Aorta (tissue), 5 donors: ENCODE measurements at regions not wholly inside any gene's neighbourhood (a gene's known extent, or its start where the extent isn't known, plus 50 kb on each side); places are given as distances from the start of the nearest gene placed in this dataset.

Source experiments
- ATAC-seq: fragments of 200-7000 bp; cut with Tn5 transposase; one replicate; pipeline ENCODE4 v1.9.1; 2022; ENCODE audit warnings: moderate library complexity; ENCODE audit not compliant: low FRiP score
- DNase-seq, 2 donors: peaks; one replicate each; pipeline ENCODE4 v3.0.0-alpha.2; 2020
- H3K27ac ChIP-seq, 2 donors: one replicate each; pipeline ENCODE4 v1.5.1; 2013; ENCODE audit warnings: low read length in 2 of 2, mild to moderate bottlenecking in 2 of 2, moderate library complexity in 2 of 2, control low read depth in 1 of 2, inconsistent platforms in 1 of 2, low read depth in 1 of 2
- H3K27me3 ChIP-seq, 2 donors: one replicate each; pipeline ENCODE4 v1.6.1; 2013; ENCODE audit warnings: control low read depth in 1 of 2, low read length in 1 of 2, mild to moderate bottlenecking in 1 of 2, moderate library complexity in 1 of 2; ENCODE audit not compliant: insufficient read depth in 2 of 2, control insufficient read depth in 1 of 2
- H3K36me3 ChIP-seq, 2 donors: one replicate each; pipeline ENCODE4 v1.6.1; 2013; ENCODE audit warnings: control low read depth in 1 of 2, low read length in 1 of 2, mild to moderate bottlenecking in 1 of 2; ENCODE audit not compliant: insufficient read depth in 2 of 2, control insufficient read depth in 1 of 2
- H3K4me1 ChIP-seq, 2 donors: one replicate each; pipeline ENCODE4 v1.6.1; 2013; ENCODE audit warnings: low read length in 2 of 2, control low read depth in 1 of 2, mild to moderate bottlenecking in 1 of 2, moderate library complexity in 1 of 2; ENCODE audit not compliant: insufficient read depth in 2 of 2, control insufficient read depth in 1 of 2
- H3K4me3 ChIP-seq, 2 donors: one replicate each; pipeline ENCODE4 v1.5.1; 2013; ENCODE audit warnings: low read length in 2 of 2, control low read depth in 1 of 2, mild to moderate bottlenecking in 1 of 2
- H3K9me3 ChIP-seq: one replicate; pipeline ENCODE4 v1.6.1; 2013; ENCODE audit warnings: mild to moderate bottlenecking, low read length; ENCODE audit not compliant: control insufficient read depth
- WGBS, 2 donors: extraction: QIAGEN DNeasy Blood & Tissue Kit; methylation state at CpG; one replicate each; pipeline ENCODE4 v1.1.7; 2013; 5-methylcytosine and 5-hydroxymethylcytosine counted together
- intact Hi-C, 2 donors: fragments of 100-400 bp; cut with DNase I; formaldehyde crosslinking; loops; one replicate each; pipeline versions ENCODE4 v1.14.2 to v1.15.0; 2022
- donor health status: healthy with polysubstance abuse.
- donor health status: Bipolar disorder and iron deficiency.
- donor health status: DM: no; HTN: no; CAD: no.
- donor health status: DM: no; HTN: no; CAD: no.
- donor health status: DM: yes; HTN: yes; CAD: no.

DNA sequence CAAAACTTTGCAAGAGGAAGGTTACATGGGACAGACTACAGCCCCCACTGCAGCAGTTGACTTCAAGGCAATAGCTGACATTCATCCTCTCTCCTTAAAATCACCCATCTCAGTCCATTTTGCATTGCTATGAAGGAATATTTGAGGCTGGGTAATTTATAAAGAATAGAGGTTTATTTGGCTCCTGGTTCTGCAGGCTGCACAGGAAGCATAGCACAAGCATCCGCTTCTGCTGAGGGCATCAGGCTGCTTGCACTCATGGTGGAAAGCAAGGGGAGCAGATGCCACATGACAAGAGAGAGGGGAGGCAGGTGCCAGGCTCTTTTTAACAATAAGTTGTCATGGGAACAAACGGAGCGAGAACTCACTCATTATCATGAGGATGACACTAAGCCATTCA lies 646.0 kb downstream of the ZEB2 start:
- ATAC-seq (no peak), DNase-seq (no peak)
- WGBS, 2 donors = 96 to 97% methylated on average over 3 of the region's 3 CpGs
- Histone ChIP-seq H3K9me3 (peaks cover 1% of the 10 kb centered on the region), H3K36me3 (no peaks in the 10 kb centered on the region), H3K4me1 (no peaks in the 10 kb centered on the region), H3K27me3 (no peaks in the 10 kb centered on the region), H3K4me3 (no peak overlapping the region), H3K27ac (no peak overlapping the region)
- intact Hi-C loops = no loop called here

DNA sequence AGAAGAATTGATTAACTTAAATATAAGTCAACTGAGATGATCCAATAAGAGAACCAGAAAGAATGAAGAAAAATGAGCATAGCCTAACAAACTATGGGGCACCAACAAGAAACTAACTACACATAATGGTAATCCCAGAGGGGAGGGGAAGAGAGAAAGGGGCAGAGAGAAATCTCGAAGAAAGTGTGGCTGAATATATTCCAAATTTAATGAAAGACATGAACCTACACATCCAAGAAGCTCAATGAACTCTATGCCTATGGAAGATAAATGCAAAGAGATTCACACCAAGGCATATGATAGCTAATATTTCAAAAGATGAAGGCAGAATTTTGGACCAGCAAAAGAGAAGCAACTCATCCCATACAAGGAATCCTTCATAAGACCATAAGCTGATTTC lies 649.2 kb downstream of the ZEB2 start:
- no peak for DNase-seq
- no peak overlapping the region for H3K27ac ChIP-seq
- no peak for ATAC-seq
- WGBS, 2 donors = 91 to 100% methylated on average over 1 of the region's 1 CpG
- no peaks in the 10 kb centered on the region for H3K36me3 ChIP-seq
- intact Hi-C loops = no loop called here
- H3K9me3 ChIP-seq = peaks cover 1% of the 10 kb centered on the region
- H3K4me3 ChIP-seq = no peak overlapping the region
- no peaks in the 10 kb centered on the region for H3K4me1 ChIP-seq
- H3K27me3 ChIP-seq = no peaks in the 10 kb centered on the region

DNA sequence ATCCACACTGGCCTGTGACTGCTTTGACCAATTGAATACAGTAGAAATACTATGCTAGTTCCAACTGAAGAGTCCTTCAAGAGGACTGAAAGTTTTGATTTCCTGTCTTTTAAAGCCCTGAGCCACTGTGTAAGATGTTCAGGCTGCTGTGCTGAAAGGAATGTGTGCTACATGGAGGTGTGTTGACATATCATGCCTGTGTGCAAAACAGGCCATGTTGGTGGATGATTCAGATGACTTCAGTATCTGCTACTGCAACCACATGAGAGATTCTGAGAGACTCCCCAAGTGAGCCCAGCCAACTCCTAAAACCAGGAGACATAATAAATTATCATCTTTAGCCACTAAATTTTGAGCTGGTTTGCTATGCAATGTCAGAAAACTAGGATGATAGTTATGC lies 662.9 kb downstream of the ZEB2 start:
- DNase-seq (no peak), ATAC-seq (no peak)
- Histone ChIP-seq H3K27ac (no peak overlapping the region), H3K36me3 (no peaks in the 10 kb centered on the region), H3K4me3 (no peak overlapping the region), H3K4me1 (no peaks in the 10 kb centered on the region), H3K9me3 (no peaks in the 10 kb centered on the region), H3K27me3 (no peaks in the 10 kb centered on the region)
- intact Hi-C loops = no loop called here

DNA sequence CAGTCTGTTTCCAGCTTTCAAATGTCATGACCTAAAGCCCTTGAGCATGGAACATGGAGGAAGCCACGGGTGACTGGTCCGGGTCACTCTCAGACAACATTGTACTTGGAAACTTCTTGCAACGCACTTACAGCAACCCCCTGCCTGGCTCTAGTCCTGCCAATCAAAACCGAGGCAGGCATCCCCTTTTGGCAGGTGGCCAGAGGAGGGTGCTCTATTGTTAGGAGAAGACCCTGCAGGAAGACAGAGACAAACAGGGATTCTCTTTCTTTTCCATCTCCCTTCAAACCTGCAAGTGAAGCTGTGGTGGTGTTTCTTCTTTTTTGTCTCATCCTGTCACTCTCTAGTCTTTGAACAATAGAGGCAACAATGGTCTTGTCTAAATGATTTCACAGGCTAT lies 667.2 kb downstream of the ZEB2 start:
- WGBS, 2 donors = 55 to 56% methylated on average over 4 of the region's 4 CpGs
- Histone ChIP-seq H3K4me1 (no peaks in the 10 kb centered on the region), H3K27me3 (no peaks in the 10 kb centered on the region), H3K4me3 (no peak overlapping the region), H3K9me3 (no peaks in the 10 kb centered on the region), H3K27ac (no peak overlapping the region), H3K36me3 (no peaks in the 10 kb centered on the region)
- ATAC-seq (no peak), DNase-seq (no peak)
- intact Hi-C loops = no loop called here

DNA sequence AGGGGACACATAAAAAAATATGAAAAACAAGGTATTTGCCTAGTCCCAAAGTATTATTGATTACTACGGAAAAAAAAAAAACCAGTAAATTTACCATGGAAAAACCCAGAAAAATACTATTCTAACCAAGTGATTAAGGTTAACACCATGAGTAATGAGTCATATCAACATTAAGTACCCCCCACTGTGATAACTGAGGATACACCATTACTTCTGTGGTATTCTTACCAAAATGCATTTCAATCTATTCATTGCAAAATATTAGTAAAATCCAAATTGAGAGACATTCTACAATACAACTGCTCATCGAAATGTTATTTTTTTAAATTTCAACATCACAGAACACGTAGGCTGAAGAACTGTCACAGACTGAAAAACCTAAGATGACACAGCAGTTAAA lies 669.8 kb downstream of the ZEB2 start:
- no peak for DNase-seq
- 89 to 94% methylated on average over 3 of the region's 3 CpGs for WGBS, 2 donors
- no peaks in the 10 kb centered on the region for H3K27me3 ChIP-seq
- intact Hi-C loops = no loop called here
- no peaks in the 10 kb centered on the region for H3K4me1 ChIP-seq
- no peak for ATAC-seq
- no peak overlapping the region for H3K27ac ChIP-seq
- H3K36me3 ChIP-seq = no peaks in the 10 kb centered on the region
- no peaks in the 10 kb centered on the region for H3K9me3 ChIP-seq
- H3K4me3 ChIP-seq = no peak overlapping the region

DNA sequence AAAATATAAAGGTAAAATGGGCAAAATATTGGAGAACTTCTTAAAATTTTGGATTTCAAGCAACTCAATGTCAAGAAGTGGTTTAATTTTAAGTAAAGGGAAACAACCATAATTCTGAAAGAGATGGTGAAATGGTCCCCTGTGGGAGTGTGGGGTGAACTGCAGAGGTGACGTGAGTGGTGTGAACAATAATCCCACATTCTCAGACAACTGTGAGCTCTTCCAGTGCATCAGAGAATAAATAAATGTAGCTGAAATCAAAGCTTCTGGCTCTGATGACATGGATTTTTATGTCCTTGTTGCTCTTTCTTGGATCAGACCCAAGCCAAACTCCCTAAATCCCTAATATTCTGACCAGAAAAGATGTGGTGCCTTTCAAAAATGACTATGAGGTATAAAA lies 672.7 kb downstream of the ZEB2 start:
- Histone ChIP-seq H3K27me3 (no peaks in the 10 kb centered on the region), H3K9me3 (no peaks in the 10 kb centered on the region), H3K4me1 (no peaks in the 10 kb centered on the region), H3K27ac (no peak overlapping the region), H3K36me3 (no peaks in the 10 kb centered on the region), H3K4me3 (no peak overlapping the region)
- no peak for ATAC-seq
- intact Hi-C loops = no loop called here
- WGBS, 2 donors = 91 to 92% methylated on average over 1 of the region's 1 CpG
- no peak for DNase-seq

DNA sequence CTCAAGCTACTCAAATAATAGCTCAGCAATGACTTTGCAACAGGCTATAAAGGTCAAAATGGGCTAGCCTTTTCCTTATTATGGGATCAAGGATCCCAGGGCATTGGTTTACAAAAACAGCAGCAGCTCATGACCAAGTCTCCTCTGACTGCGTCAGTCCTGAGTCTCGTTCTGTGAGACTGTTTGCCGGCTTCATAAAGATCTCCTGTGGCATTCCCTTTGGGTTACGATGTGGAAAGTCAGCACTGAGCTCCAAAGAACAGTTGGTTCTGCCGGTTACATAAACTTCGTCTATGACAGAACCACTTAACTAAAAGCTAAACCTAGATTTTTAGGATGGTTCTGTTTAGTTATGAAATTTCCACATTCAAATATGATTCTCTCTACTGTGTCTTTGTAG lies 674.9 kb downstream of the ZEB2 start:
- Histone ChIP-seq H3K9me3 (peaks cover 1% of the 10 kb centered on the region), H3K4me3 (no peak overlapping the region), H3K27me3 (no peaks in the 10 kb centered on the region), H3K4me1 (no peaks in the 10 kb centered on the region), H3K36me3 (no peaks in the 10 kb centered on the region), H3K27ac (no peak overlapping the region)
- no peak for ATAC-seq
- intact Hi-C loops = no loop called here
- DNase-seq = no peak
- WGBS, 2 donors = 94% methylated on average over 6 of the region's 6 CpGs

DNA sequence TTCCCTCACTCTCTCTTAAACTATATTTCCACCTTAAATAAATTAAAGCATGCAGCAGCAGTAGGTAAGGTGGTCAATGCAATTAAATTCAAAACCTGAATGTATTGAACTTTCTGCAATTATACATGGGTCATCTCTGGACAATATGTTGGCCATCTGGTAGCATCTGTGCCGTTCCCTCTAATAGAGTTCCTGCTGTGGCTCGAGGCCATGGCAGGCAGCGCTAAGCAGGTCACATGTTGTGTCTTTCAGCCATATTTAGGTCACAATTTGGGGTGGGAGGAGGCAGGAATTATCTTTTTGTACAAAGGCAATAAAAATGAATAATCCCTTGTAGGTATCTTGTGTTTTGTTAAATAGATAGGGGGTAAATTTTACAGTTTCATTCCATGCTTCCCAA lies 676.2 kb downstream of the ZEB2 start:
- no peak overlapping the region for H3K27ac ChIP-seq
- no peaks in the 10 kb centered on the region for H3K4me1 ChIP-seq
- intact Hi-C loops = no loop called here
- no peak for DNase-seq
- no peaks in the 10 kb centered on the region for H3K27me3 ChIP-seq
- 96 to 97% methylated on average over 3 of the region's 3 CpGs for WGBS, 2 donors
- no peaks in the 10 kb centered on the region for H3K36me3 ChIP-seq
- H3K9me3 ChIP-seq = peaks cover 1% of the 10 kb centered on the region
- no peak for ATAC-seq
- H3K4me3 ChIP-seq = no peak overlapping the region

DNA sequence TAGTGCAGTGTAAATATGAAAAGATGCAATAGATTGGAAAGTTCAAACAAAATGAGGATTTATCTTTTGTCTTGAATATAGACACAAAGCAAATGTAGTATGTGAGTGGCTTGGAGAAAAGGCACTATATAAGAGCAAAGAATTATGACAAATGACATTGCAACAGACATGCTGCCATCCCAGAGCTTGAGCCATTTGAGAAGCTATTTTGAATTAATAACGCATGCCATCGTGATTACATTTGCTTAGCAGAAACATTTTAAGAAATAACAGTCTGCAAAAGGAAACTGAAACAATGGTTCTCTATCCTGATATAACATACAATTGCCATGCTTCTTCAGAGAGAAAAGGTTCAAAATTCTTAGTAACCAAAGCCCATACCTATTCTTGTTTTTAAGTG lies 677.1 kb downstream of the ZEB2 start:
- intact Hi-C loops = no loop called here
- Histone ChIP-seq H3K27me3 (no peaks in the 10 kb centered on the region), H3K9me3 (peaks cover 1% of the 10 kb centered on the region), H3K27ac (no peak overlapping the region), H3K4me1 (no peaks in the 10 kb centered on the region), H3K4me3 (no peak overlapping the region), H3K36me3 (no peaks in the 10 kb centered on the region)
- 34 to 54% methylated on average over 2 of the region's 2 CpGs for WGBS, 2 donors
- ATAC-seq (no peak), DNase-seq (no peak)

DNA sequence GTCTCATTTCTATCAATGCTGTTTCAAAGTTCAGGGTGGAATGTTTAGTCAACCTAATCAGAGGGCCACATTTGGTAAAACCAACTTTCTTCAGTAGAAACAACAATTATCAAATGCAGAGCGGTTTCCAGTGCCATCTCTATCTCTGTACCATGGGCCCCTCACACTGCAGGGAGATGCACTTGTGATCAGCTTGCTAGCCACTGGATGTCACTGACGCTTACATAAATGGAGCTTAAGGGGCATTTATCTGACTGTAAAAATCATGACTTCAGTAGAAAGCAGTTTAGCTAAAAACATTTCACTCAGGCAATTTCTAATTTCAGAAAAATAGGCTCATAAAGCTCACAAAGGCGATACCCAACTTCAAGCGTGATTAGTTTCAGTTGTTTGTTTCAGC lies 678.0 kb downstream of the ZEB2 start:
- H3K4me3 ChIP-seq = no peak overlapping the region
- H3K27ac ChIP-seq = no peak overlapping the region
- intact Hi-C loops = no loop called here
- no peaks in the 10 kb centered on the region for H3K27me3 ChIP-seq
- H3K4me1 ChIP-seq = no peaks in the 10 kb centered on the region
- no peak for ATAC-seq
- 94 to 95% methylated on average over 4 of the region's 4 CpGs for WGBS, 2 donors
- DNase-seq = no peak
- H3K9me3 ChIP-seq = peaks cover 1% of the 10 kb centered on the region
- H3K36me3 ChIP-seq = no peaks in the 10 kb centered on the region
